GM12865 (cell line): ENCODE measurements at regions not wholly inside any gene's neighbourhood (a gene's known extent, or its start where the extent isn't known, plus 50 kb on each side); places are given as distances from the start of the nearest gene placed in this dataset.

Experiments
- DNase-seq: peaks from one replicate; pipeline ENCODE4 v3.0.0; 2010; ENCODE audit warnings: low read depth
- H3K4me3 ChIP-seq: 2 replicates; pipeline ENCODE4 v1.5.1; 2011; ENCODE audit warnings: mild to moderate bottlenecking, low read depth, low read length, control low read depth
- CTCF ChIP-seq: IDR thresholded peaks from 2 replicates; pipeline ENCODE4 v1.5.1; 2011; ENCODE audit warnings: low read length, control low read depth, low read depth, inconsistent platforms; ENCODE audit not compliant: insufficient read depth; ENCODE audit errors: missing control alignments

- DNase-seq, result no peak
- H3K4me3 ChIP-seq, result no peak overlapping the region
- TF ChIP-seq CTCF, result no peak
These were observed 92.6 kb downstream of the RFLNA start for GRCh38 chr12:124387528-124387911.

DNA sequence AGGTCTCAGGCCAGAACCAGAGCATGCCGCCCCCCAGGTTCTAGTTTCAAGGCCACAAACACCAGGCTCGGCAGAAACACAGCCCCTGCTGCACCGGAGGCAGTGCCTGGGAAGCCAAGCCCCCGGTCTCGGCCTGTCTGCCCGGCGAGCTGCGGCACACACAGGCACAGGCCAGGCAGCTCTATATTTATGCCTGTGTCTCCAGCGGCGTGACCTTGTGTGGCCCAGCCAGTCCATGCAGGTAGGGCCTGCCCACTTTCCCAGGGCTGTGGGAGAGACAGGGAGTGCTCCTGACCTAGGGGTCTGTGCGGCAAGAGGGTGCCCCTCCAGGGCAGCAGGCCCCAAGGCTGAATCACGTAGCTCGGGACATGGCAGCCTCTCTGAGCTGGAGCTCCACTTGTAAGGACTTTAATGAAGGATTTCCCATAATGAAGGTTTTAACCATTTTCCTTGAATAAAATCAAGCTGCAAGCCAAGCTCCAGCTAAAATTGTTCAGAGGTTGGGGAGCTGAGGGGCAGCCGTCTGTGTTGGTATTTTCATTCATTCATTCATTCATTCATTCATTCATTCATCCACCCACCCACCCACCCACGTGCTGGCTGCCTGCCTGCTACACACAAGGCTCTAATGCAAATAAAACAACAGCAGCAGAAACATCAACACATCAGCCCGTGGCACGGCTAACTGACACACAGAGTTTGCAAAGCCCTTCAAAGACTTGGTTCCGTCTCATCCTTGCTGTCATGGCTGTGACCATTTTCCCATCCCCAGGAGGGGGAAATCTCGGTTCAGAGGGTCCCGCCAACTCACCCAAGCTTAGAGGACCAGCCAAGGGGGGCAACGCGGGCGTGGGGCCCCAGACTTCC is 92.0 kb downstream of the RFLNA start:
- DNase-seq, result no peak
- H3K4me3 ChIP-seq, result no peak overlapping the region
- TF ChIP-seq CTCF, result no peak

DNA sequence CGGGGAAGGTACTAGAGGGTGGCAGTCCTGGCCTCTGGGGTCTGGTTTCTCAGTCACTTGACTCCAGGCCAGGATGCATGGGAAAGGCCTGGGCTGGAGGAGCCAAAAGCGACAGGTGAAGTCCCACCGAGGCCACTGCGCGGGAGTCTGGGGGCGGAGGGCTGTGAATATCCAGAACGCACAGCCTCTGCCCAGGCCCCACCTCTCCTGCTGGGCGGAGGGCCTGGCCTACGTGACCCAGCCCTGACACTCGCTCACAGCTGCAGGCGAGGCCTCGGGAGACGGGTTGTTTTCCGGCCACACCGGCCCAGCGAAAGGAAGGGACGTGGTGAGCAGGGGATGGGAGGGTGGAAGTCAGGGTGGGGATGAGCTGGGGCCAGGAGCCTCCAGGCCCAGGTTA is 91.2 kb downstream of the RFLNA start:
- TF ChIP-seq CTCF, result no peak
- DNase-seq, result no peak
- no peak overlapping the region for H3K4me3 ChIP-seq

GRCh38 chr12:124385219-124385969 is 90.5 kb downstream of the RFLNA start:
- no peak for TF ChIP-seq CTCF
- no peak for DNase-seq
- H3K4me3 ChIP-seq, result no peak overlapping the region

GRCh38 chr12:124384299-124384894 is 89.5 kb downstream of the RFLNA start:
- H3K4me3 ChIP-seq, result no peak overlapping the region
- DNase-seq, result no peak
- TF ChIP-seq CTCF, result no peak

- no peak for DNase-seq
- H3K4me3 ChIP-seq, result no peak overlapping the region
- TF ChIP-seq CTCF, result no peak
These were observed 88.1 kb downstream of the RFLNA start for GRCh38 chr12:124383028-124383427.
